Ovary (tissue), 3 donors: ENCODE measurements at regions not wholly inside any gene's neighbourhood (a gene's known extent, or its start where the extent isn't known, plus 50 kb on each side); places are given as distances from the start of the nearest gene placed in this dataset.

ENCODE experiments used
- CTCF ChIP-seq, 3 donors: fragments of 450-650 bp in 2 of 3; fragments of 200-600 bp in 1 of 3; IDR thresholded peaks; one replicate each; pipeline versions ENCODE4 v1.5.1 to v1.8.0; 2016 to 2022; ENCODE audit warnings: antibody characterized with exemption in 3 of 3, mild to moderate bottlenecking in 1 of 3
- EP300 ChIP-seq: sonication (generic); formaldehyde crosslinking; IDR thresholded peaks from one replicate; pipeline ENCODE4 v1.6.1; 2017; ENCODE audit warnings: antibody characterized with exemption
- POLR2A ChIP-seq: fragments of 450-650 bp; IDR thresholded peaks from one replicate; pipeline ENCODE4 v1.6.1; 2017; ENCODE audit warnings: antibody characterized with exemption, mild to moderate bottlenecking, moderate library complexity
- donor health status: DM: no; HTN: no; CAD: no.

GRCh38 chr4:115437739-115438138, 324.3 kb upstream of the NDST4 start:
- TF ChIP-seq POLR2A (no peak), CTCF (IDR thresholded peaks at IDR 0.05) (no peak), EP300 (no peak)
